Liver (tissue), 8 donors: ENCODE measurements at regions not wholly inside any gene's neighbourhood (a gene's known extent, or its start where the extent isn't known, plus 50 kb on each side); places are given as distances from the start of the nearest gene placed in this dataset.

Experiments
- DNase-seq: peaks from one replicate; pipeline ENCODE4 v3.0.0-alpha.2; 2017; ENCODE audit warnings: low spot score
- H3K27ac ChIP-seq, 2 donors: one replicate each; pipeline ENCODE4 v1.7.0; 2013; ENCODE audit warnings: inconsistent platforms in 2 of 2, low read length in 2 of 2, control low read depth in 1 of 2, low read depth in 1 of 2, mild to moderate bottlenecking in 1 of 2
- H3K27me3 ChIP-seq, 4 donors: one replicate each; pipeline versions ENCODE4 v1.6.1 to v1.7.0; 2013; ENCODE audit warnings: low read length in 3 of 4, inconsistent platforms in 1 of 4, mild to moderate bottlenecking in 1 of 4, moderate library complexity in 1 of 4; ENCODE audit not compliant: control insufficient read depth in 4 of 4, insufficient read depth in 4 of 4
- H3K36me3 ChIP-seq, 4 donors: one replicate each; pipeline versions ENCODE4 v1.6.1 to v1.7.0; 2013; ENCODE audit warnings: low read length in 3 of 4, mild to moderate bottlenecking in 3 of 4, low read depth in 1 of 4, moderate library complexity in 1 of 4; ENCODE audit not compliant: control insufficient read depth in 4 of 4, insufficient read depth in 3 of 4
- H3K4me1 ChIP-seq, 4 donors: one replicate each; pipeline versions ENCODE4 v1.6.1 to v1.7.0; 2013; ENCODE audit warnings: low read length in 3 of 4, mild to moderate bottlenecking in 3 of 4, moderate library complexity in 1 of 4; ENCODE audit not compliant: control insufficient read depth in 4 of 4, insufficient read depth in 4 of 4
- H3K4me3 ChIP-seq, 3 donors: one replicate each; pipeline versions ENCODE4 v1.6.1 to v1.7.0; 2013; ENCODE audit warnings: low read length in 3 of 3, control low read depth in 1 of 3, low read depth in 1 of 3, mild to moderate bottlenecking in 1 of 3
- H3K9ac ChIP-seq, 2 donors: one replicate each; pipeline ENCODE4 v1.7.0; 2013; ENCODE audit warnings: low read length in 2 of 2, mild to moderate bottlenecking in 2 of 2, moderate library complexity in 2 of 2, control low read depth in 1 of 2, low read depth in 1 of 2
- H3K9me3 ChIP-seq, 4 donors: one replicate each; pipeline versions ENCODE4 v1.6.1 to v1.7.0; 2013; ENCODE audit warnings: low read length in 3 of 4; ENCODE audit not compliant: control insufficient read depth in 4 of 4
- EGR1 ChIP-seq, 2 donors: IDR thresholded peaks; 2 replicates each; pipeline ENCODE4 v1.6.1; 2016 to 2018; ENCODE audit warnings: antibody characterized with exemption in 2 of 2, low read depth in 2 of 2
- FOXA1 ChIP-seq: IDR thresholded peaks from 2 replicates; pipeline ENCODE4 v1.6.1; 2016; ENCODE audit warnings: antibody characterized with exemption
- FOXA2 ChIP-seq: IDR thresholded peaks from 2 replicates; pipeline ENCODE4 v1.6.1; 2016; ENCODE audit warnings: antibody characterized with exemption
- GABPA ChIP-seq, 2 donors: IDR thresholded peaks in 1 of 2; conservative IDR thresholded peaks in 1 of 2; 2 replicates each; pipeline ENCODE4 v1.6.1; 2016; ENCODE audit warnings: antibody characterized with exemption in 2 of 2, mild to moderate bottlenecking in 1 of 2, moderate library complexity in 1 of 2
- HNF4G ChIP-seq: IDR thresholded peaks from 2 replicates; pipeline ENCODE4 v1.6.1; 2016; ENCODE audit warnings: antibody characterized with exemption
- JUND ChIP-seq, 2 donors: IDR thresholded peaks; 2 replicates each; pipeline ENCODE4 v1.6.1; 2016; ENCODE audit warnings: antibody characterized with exemption in 2 of 2
- MAX ChIP-seq: IDR thresholded peaks from 2 replicates; pipeline ENCODE4 v1.6.1; 2016; ENCODE audit warnings: antibody characterized with exemption
- NR2F2 ChIP-seq: IDR thresholded peaks from 2 replicates; pipeline ENCODE4 v1.6.1; 2016; ENCODE audit warnings: antibody characterized with exemption
- RAD21 ChIP-seq, 2 donors: IDR thresholded peaks; 2 replicates each; pipeline ENCODE4 v1.6.1; 2016; ENCODE audit warnings: antibody characterized with exemption in 2 of 2, mild to moderate bottlenecking in 2 of 2
- RXRA ChIP-seq, 2 donors: IDR thresholded peaks; 2 replicates each; pipeline ENCODE4 v1.6.1; 2017 to 2018; ENCODE audit warnings: antibody characterized with exemption in 2 of 2, mild to moderate bottlenecking in 1 of 2
- SP1 ChIP-seq: IDR thresholded peaks from 2 replicates; pipeline ENCODE4 v1.6.1; 2018; ENCODE audit warnings: antibody characterized with exemption, mild to moderate bottlenecking
- TAF1 ChIP-seq: conservative IDR thresholded peaks from 2 replicates; pipeline ENCODE4 v1.6.1; 2016; ENCODE audit warnings: antibody characterized with exemption, mild to moderate bottlenecking
- YY1 ChIP-seq: IDR thresholded peaks from 2 replicates; pipeline ENCODE4 v1.6.1; 2016; ENCODE audit warnings: antibody characterized with exemption, mild to moderate bottlenecking
- whole genome bisulfite sequencing: extraction: QIAGEN DNeasy Blood & Tissue Kit; methylation state at CpG from one replicate; pipeline ENCODE4 v1.1.7; 2013; 5-methylcytosine and 5-hydroxymethylcytosine counted together
- TF ChIP-seq, protein P1 (sequence below): fragments of 150-350 bp; IDR thresholded peaks from 2 replicates; pipeline ENCODE4 v1.5.1; 2017; ENCODE audit warnings: improper control_type of control experiment, low read depth, low read length; ENCODE audit not compliant: missing input control
- TF ChIP-seq, protein P2 (sequence below): IDR thresholded peaks from 2 replicates; pipeline ENCODE4 v1.6.1; 2016; ENCODE audit warnings: antibody characterized with exemption, mild to moderate bottlenecking
- donor health status: healthy.
- donor health status: healthy.
- donor health status: healthy.
- donor health status: healthy.
- donor health status: healthy.

DNA sequence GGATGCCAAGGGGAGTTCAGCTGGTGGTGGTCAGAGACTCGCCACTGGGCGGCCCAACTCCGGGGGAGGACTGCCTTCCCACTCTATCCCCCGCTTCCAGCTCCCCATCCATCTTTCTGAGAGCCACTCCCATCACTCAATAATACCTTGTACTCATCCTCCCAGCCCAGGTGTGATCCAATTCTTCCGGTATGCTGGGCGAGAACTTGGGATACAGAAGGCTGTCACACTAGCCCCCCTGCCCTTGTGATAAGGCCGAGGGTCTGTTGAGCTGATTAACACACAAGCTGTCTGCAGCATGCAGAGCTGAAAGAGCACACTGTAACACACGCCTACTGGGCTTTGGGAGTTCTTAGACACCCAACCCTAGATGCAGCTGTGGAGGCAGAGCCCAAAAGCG, 460.4 kb upstream of the EEF2KMT start:
- no peaks in the 10 kb centered on the region for H3K9me3 ChIP-seq
- H3K36me3 ChIP-seq: no peaks in the 10 kb centered on the region
- WGBS: 61% methylated on average over 9 of the region's 9 CpGs
- no peaks in the 10 kb centered on the region for H3K4me1 ChIP-seq
- no peak overlapping the region for H3K4me3 ChIP-seq
- no peak overlapping the region for H3K9ac ChIP-seq
- H3K27me3 ChIP-seq: no peaks in the 10 kb centered on the region
- H3K27ac ChIP-seq: no peak overlapping the region
- DNase-seq: no peak
- TF ChIP-seq TAF1: no peak
- no peak for TF ChIP-seq RXRA (IDR thresholded peaks at IDR 0.05)
- no peak for TF ChIP-seq GABPA (IDR thresholded peaks at IDR 0.05 in 1 of 2, conservative IDR thresholded peaks at IDR 0.05 in 1 of 2)
- no peak for TF ChIP-seq RAD21 (IDR thresholded peaks at IDR 0.05)
- TF ChIP-seq YY1: no peak
- TF ChIP-seq NR2F2: no peak
- TF ChIP-seq EGR1 (IDR thresholded peaks at IDR 0.05; ENCODE audit: low read depth in 2 of 2): no peak
- TF ChIP-seq FOXA1: no peak
- TF ChIP-seq, protein P1, sequence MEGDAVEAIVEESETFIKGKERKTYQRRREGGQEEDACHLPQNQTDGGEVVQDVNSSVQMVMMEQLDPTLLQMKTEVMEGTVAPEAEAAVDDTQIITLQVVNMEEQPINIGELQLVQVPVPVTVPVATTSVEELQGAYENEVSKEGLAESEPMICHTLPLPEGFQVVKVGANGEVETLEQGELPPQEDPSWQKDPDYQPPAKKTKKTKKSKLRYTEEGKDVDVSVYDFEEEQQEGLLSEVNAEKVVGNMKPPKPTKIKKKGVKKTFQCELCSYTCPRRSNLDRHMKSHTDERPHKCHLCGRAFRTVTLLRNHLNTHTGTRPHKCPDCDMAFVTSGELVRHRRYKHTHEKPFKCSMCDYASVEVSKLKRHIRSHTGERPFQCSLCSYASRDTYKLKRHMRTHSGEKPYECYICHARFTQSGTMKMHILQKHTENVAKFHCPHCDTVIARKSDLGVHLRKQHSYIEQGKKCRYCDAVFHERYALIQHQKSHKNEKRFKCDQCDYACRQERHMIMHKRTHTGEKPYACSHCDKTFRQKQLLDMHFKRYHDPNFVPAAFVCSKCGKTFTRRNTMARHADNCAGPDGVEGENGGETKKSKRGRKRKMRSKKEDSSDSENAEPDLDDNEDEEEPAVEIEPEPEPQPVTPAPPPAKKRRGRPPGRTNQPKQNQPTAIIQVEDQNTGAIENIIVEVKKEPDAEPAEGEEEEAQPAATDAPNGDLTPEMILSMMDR: no peak

- no peaks in the 10 kb centered on the region for H3K27me3 ChIP-seq
- H3K4me3 ChIP-seq: no peak overlapping the region
- TF ChIP-seq YY1 (no peak), GABPA (IDR thresholded peaks at IDR 0.05 in 1 of 2, conservative IDR thresholded peaks at IDR 0.05 in 1 of 2) (no peak), EGR1 (IDR thresholded peaks at IDR 0.05; ENCODE audit: low read depth in 2 of 2) (no peak), FOXA2 (no peak), MAX (no peak), RXRA (IDR thresholded peaks at IDR 0.05) (no peak), SP1 (no peak), FOXA1 (no peak), HNF4G (no peak), TAF1 (no peak), JUND (IDR thresholded peaks at IDR 0.05) (no peak)
- TF ChIP-seq, protein P2, sequence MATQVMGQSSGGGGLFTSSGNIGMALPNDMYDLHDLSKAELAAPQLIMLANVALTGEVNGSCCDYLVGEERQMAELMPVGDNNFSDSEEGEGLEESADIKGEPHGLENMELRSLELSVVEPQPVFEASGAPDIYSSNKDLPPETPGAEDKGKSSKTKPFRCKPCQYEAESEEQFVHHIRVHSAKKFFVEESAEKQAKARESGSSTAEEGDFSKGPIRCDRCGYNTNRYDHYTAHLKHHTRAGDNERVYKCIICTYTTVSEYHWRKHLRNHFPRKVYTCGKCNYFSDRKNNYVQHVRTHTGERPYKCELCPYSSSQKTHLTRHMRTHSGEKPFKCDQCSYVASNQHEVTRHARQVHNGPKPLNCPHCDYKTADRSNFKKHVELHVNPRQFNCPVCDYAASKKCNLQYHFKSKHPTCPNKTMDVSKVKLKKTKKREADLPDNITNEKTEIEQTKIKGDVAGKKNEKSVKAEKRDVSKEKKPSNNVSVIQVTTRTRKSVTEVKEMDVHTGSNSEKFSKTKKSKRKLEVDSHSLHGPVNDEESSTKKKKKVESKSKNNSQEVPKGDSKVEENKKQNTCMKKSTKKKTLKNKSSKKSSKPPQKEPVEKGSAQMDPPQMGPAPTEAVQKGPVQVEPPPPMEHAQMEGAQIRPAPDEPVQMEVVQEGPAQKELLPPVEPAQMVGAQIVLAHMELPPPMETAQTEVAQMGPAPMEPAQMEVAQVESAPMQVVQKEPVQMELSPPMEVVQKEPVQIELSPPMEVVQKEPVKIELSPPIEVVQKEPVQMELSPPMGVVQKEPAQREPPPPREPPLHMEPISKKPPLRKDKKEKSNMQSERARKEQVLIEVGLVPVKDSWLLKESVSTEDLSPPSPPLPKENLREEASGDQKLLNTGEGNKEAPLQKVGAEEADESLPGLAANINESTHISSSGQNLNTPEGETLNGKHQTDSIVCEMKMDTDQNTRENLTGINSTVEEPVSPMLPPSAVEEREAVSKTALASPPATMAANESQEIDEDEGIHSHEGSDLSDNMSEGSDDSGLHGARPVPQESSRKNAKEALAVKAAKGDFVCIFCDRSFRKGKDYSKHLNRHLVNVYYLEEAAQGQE: no peak
- no peaks in the 10 kb centered on the region for H3K36me3 ChIP-seq
- DNase-seq: no peak
- no peak overlapping the region for H3K9ac ChIP-seq
- WGBS: 88% methylated on average over 3 of the region's 3 CpGs
- no peaks in the 10 kb centered on the region for H3K9me3 ChIP-seq
- H3K27ac ChIP-seq: no peak overlapping the region
- no peaks in the 10 kb centered on the region for H3K4me1 ChIP-seq
These were observed 459.9 kb upstream of the EEF2KMT start for GRCh38 chr16:5557448-5557847.
